ENCODE measurements at regions not wholly inside any gene's neighbourhood (a gene's known extent, or its start where the extent isn't known, plus 50 kb on each side); places are given as distances from the start of the nearest gene placed in this dataset.

DNA sequence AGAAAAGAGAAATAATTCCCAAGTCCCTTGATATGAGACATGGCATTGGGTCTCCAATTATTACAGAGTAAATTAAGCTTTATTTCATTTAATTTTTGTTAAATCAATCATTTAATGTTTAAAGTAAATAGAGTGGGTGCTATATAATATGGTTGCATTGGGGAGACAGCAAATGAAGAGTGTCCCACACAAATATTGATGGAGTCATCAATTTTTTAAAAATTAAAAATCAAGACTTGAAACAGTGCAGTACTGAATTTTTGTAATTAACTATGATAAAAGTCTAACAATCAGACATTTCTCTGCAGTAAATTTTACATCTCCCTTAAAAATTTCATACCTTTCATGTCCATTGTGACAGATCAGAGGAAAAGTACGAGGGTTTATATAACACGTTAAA, 193.9 kb upstream of the ID4 start:
- DNase-seq, result no peak

DNA sequence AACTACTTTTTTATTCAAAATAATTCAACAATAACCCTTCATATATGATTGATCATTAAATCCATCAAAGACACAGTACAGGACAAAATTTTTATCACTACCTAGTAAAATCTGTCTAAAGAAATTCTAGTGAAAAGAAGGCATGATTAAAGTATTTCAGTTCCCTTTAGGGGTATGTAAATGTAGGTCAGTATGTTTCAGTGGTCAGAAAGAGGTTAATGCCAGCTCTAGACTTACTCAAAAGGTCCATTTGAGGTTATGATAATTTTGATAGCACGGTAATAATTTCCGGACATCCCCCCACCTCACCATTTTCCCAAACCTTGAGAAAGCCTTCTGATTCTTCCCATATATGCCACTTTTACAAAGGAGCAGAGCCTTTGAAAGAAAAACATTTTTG, 193.5 kb upstream of the ID4 start:
- no peak for DNase-seq

DNA sequence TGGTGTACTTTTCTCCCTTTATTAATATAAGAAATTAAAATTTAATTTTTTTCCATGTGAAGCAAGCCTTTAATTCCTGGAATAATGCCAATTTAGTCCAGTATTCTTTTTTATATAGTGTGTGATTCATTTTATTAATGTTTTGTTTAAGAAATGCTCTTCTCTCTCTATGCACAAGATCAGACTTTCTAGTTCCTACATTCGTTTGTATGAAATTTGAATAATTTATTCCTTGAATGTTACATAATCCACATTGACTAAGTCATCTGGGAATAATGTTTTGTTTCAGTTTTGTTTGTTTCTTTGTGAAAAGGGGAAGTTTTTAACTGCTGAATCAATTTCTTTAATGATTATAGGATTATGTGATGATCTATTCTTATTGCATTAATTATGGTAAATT, 181.4 kb upstream of the ID4 start:
- DNase-seq, result no peak

DNA sequence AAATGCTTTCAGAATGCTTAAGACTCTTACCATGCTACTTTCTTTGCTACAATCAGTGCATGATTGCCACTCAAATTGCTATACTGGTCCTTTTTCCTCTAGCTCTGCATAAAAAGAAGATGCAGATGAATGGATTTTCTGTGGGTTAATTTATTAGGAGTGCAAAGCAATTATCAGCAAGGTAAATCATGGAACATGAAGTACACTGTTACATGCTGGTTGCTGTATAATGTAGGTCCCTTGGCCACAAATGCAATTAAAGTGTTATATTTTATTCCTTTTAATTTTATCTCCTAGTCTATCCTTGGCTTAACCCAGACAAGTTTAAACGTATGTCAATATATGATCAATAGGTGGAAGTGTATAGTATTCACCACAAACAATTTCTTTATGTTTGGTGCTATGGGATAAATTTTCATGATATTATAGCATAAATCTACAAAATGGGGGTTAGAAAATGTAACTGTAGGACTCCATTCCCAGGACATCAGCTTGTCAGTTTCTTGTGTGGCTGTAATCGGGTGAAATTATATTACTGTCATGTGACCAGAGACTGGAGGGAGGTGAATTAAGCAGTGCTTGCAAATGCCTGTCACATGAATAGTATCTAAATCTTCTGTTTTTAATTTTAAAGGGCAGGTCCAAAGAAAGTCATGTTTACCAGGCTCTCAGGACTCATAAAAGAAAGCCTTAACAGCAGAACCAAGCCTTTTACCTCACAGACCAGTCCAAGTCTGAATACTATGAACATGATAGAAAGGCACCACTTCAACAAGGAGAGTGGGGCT, 176.9 kb upstream of the ID4 start:
- DNase-seq, result no peak

DNA sequence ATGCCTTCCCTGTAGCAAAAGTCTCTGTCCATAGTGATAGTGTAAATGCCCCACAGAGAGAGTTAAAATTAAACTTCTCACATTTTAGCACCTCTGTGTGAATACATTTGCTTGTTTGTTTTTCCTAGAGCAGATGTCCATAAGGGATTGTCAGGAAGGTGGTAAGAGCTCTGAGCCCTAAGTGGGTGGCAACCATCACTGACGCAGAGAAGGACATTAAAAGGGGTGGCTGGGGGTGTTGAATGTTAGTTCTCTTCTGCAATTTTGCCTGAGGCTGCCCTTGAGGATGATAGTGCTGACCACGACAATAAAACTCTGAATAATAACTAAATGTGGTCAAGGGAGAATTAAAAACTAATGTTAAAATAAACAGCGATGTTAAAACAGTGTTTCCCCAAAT, 174.3 kb upstream of the ID4 start:
- no peak for DNase-seq

DNA sequence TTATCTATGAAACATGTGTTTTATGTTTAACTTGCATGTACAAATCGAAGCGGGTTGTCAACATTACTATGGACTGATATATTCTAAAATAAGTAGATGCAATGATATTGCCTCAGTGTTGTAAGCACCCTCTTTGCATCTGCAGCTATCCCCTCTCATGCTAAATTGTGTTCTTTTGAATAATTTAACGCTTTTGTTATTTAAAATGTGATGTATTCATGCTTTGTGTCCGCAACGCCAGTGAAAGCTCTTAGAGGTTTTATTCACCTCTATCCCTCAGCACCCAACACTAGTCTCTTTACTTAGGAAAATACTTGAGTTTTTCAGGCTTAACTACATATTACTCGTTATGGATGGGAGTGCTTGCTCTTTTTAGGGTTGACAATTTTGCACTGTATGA, 173.7 kb upstream of the ID4 start:
- no peak for DNase-seq

DNA sequence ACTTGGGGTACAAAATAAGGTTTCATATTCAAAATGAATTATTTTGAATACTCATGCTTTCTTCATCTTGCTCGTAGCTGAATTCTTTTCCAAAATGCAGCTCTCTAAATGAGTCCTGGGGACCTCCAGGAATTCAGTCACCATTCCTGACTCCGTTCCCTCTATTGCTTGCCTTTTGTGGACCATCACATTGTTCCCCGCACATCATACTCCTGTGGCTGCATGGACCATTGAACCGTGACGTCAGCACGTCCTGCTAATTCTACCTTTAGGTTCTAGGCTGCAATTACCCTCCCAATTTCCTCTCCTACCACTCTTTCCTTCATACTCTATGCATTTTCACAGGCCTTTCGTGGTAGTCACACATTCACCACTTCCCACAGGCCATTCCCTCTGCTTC, 173.1 kb upstream of the ID4 start:
- no peak for DNase-seq

DNA sequence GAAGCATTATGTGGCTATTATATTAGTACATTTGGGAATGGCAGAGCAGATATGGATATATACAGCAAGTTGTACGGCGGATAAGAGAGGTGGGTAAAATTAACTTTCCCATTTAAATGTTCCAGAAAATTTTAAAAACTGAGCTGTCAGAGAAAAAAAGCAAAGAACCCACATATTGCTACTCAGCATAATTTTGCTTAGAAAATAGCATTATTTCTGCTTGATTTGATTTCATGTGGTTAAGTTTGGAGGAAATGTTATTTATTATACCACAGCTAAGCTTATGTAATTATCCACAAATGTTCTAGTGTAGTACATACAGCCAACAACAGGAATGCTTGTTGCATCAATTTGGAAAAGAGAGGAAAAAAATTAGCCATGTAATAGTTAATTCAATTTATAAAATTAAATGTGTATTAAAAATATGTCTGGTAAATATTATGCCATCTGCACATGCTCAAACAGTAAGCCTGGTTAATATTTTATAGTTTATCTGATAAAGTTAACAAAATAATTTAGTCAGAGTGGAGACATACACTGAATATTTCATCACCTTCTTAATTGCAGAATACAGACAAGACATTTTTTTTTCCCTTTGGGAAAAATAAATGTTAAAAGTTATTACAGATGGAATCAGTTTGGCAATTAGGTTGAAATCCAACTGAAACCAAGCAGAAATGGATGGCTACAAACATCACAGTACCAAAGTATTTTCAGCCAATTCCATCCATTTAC, 172.1 kb upstream of the ID4 start:
- DNase-seq, result no peak

DNA sequence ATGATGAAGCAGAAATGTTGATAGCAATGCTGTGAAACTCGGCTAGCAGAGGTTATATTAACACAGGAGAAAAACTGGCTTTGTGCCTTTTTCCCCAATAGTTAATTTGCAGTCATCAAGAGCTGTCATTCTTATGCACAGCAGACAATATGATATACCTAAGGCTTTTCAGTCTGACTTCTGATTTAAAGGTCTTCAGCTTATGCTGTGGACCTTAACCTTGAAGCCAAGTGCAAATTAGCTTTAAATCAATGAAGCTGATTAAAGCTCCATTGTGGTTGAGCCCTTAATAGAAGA, 171.6 kb upstream of the ID4 start:
- DNase-seq, result no peak

DNA sequence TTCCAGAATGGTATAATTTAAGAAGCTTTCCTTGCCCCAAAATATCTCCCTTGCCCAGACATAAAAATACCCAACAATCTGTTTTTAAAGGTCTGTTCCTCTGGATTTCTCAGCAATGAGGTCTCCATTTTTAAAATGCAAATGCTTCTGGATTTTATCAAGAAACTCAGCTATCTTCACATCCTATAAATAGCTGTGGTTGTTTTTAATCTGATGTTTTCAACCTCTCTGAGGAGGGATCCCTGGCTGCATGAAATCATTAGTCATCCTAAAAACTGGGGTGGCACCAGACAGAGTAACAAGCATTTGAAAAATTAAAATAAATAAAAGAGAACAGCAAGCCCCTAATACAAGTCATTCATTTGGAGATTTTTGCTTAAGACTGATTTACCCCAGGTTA, 168.5 kb upstream of the ID4 start:
- no peak for DNase-seq

DNA sequence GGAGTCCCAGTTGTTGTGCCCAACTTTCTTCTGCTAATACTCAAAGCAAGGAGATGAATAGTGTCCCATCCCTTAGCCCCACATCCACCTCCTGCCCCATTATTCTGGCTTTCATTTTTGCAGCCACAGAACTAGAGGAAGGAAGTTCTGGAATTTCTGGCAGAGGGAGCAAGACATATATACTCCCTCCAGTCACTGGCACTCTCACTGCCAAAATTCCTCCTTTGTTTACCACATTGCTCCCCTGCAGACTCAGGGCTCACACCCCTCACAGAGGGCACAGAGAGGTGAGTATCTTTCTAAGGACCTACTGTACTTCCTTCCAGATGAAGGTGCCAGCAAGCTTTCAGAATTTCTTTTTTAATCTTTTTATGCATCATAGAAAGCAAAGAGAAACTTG, 168.0 kb upstream of the ID4 start:
- DNase-seq, result no peak

DNA sequence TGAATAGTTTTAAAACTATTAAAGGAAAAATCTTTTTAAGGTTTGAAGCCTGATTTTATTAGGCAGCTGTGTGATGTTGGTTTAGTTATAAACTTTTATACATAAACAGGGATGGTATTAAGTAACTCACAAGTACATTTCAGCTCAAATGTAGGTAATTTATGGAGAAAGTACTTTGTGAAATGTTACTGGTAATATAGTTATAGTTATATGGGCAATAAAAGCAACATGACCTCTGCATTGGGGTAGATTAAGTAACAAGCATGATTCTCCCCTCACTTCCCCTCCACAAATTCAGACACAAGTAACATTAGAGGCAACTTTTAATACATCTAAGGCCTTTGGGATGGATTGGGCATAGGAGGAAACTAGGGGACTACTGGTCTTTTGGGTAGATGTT, 154.3 kb upstream of the ID4 start:
- DNase-seq, result no peak

DNA sequence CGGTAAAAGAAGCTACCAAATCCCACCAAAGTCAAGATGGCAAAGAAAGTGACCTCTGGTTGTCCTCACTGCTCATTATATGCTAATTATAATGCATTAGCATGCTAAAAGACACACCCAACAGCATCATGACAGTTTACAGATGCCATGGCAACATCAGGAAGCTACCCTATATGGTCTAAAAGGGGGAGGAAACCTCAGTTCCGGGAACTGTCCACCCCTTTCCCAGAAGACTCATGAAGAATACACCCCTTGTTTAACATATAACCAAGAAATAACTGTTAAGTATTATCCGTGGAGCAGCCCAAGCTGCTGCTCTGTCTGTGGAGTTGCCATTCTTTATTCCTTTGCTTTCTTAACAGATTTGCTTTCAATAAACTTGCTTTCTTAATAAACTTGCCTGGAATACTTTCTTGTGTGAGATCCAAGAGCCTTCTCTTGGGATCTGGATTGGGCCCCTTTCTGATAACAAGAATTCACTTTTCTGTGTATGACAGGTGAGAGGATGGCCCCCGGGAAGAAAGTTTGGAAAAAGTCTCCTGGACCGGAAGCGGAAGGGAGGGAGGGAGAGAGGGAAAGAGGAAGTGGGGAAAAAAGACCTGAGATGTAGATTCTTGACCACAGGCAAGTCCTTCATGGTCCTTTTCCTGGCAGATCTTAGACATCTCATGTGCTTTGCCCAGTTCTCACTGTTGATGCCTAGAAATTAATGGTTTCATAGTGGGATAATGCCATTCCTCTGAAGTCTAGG, 146.7 kb upstream of the ID4 start:
- DNase-seq, result no peak

DNA sequence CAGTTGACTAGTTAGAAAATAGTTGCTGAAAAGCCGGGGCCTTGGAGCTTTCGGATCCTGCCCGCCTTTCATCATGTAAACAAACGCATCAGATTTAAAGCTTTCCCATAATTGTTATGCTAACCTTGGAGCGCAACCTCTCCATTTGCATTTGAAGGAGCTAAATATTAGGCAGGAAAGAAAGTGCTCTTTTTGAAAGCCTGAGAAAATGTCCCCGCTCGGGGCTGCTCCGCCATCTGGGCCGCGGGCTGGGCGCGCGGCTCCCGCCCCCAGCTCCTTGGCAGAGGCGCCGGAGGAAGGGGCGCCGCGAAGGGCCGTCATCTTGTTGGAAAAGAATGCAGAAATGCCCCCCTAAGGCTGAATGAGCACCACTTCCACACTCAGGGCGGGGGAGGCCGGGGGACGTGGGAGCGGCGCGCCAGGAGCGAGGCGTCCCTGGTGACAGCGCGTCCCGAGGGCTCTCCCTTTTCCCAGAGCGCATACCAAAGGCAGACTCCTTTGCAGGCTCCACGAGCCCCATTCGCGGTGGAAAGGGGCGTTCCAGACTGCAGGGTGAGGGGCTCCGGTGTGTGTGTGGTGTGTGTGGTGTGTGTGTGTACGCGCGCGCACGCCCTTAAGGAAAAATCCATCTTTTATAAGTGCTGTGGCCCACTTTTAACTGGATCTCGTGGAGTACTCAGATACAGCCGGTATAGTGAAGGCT, 145.6 kb upstream of the ID4 start:
- DNase-seq, result no peak

DNA sequence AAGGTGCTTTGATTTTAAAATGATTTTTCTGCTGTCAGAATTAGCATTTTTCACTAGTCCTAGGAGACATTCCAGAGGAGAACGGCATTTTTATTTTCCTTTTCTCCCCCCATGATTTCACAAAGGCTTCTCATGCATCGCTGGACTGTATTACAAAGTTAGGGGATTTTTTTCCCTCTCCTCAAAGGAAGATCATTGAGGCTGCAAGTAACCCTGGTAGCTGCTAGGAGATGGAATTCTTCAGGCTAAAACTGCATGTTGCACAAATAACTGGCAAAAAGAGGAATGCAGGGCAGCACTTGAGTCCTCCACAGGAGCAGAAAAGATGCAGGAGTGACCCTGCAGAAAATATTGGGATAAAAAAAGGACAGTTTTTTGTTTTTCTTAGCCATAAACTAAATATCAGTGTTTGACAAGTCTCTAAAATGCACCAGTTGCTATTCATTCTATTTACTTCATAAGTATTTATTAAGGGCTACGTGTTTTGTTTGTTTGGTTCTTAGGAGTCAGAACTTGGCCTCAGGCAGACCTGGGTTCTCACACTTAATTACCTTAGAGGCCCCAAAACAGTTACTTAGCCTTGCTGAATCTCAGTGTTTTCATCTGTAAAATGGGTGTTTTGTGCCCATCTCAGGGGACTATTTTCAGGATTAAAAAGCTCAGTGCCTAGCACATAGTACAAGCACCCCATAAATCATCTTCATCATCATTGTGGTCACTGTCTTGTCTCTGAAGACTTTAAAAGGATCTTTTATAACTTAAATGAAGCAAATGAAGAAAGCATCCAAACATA, 144.5 kb upstream of the ID4 start:
- no peak for DNase-seq

DNA sequence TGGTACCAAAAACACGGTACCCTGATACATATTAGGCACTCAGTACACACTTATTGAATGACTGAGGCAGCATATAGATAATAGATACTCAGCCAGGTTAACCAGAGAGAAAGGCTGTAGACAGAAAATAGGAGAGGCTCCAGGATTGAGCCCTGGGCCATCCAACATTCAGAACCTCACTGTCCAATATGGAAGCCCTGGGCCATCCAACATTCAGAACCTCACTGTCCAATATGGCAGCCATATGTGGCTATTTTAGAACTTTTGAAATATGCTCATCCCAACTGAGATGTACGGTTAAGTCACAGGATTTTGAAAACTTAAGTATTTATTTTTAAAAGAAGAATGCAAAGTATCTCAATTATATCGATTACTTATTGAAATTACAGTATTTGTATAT, 142.5 kb upstream of the ID4 start:
- DNase-seq, result no peak

DNA sequence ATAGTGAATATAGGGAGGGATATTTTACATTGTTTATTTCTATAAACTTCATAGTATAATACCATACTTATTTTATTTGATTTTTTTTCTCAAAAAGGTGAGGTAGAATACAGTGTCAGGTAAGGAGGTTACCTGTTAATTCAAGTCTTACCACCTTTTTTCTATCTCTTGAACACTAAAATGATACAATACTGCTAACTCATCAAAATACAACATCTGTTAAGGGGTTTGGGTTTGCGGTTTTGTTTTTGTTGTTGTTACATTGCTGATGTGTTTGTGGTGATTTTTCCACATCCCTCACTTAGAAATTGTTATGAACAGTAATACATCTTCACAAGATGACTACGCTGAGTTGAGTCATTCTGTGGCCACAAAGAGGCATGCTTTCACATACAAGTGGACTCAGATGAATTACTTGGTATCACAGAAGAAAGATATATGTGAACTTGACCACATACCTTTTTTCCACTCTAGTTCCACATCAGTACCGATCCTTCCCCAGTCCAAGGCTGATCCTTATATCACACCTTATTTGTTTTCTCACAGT, 139.4 kb upstream of the ID4 start:
- DNase-seq, result no peak

DNA sequence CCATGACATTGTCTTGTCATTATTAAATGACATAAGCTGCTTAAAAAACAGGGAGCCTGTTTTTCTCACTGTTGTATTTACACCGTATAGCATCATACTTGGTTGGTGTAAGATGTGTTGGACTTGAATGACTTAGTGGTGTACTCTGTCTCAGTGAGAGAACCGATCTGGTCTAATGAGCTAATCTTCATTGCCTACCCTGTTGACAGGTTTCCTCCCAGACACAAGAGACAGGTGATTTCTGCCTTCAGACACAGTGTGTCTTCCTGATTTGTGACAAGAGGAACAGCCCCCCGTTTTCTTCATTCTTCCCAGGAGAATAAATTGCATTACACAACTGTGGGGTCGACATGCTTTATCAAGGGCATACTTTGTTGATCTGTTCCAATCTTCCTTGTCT, 137.2 kb upstream of the ID4 start:
- DNase-seq, result no peak

DNA sequence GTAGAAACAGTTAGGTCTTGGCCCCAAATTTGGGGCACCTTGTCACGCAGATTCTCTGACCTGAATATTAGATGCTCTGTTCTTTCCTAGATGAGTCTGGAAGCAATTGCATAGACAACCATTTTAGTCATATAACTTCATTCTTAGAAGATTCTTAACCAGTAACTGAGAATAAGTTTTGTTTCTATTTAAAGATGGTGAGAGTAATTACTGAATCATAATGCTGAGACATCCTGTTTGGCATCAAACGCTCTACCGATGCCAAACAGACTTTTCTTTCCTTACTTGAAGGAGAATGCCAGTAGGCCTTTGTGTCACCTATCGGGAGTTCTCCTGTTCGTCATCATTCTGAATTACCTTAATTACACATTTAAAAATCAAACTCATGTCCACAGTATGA, 131.6 kb upstream of the ID4 start:
- no peak for DNase-seq

DNA sequence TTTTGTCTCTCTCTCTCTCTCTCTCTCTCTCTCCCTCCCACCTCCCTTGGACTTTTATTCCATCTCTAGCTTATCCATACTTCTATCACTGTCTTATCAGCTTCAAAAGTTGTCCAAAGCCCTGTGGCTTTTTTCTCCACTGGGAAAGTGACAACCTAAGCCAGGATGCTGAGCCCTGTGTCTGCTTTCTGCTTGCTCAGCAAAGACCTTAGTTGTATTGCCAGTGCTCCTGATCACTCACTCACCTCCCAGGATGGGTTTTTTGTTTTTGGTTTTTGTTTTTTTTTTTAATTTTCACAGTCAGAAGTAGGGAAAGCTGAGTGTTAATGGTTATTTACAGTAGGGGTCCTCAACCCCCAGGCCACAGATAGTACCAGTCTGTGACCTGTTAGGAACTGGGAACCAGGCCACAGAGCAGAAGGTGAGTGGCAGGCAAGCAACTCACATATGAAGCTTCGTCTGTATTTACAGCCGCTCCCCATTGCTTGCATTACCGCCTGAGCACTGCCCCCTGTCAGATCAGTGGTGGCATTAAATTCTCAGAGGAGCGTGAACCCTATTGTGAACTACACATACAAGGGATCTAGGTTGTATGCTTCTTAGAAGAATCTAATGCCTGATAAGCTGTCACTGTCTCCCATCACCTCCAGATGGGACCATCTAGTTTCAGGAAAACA, 125.0 kb upstream of the ID4 start:
- DNase-seq, result no peak

DNA sequence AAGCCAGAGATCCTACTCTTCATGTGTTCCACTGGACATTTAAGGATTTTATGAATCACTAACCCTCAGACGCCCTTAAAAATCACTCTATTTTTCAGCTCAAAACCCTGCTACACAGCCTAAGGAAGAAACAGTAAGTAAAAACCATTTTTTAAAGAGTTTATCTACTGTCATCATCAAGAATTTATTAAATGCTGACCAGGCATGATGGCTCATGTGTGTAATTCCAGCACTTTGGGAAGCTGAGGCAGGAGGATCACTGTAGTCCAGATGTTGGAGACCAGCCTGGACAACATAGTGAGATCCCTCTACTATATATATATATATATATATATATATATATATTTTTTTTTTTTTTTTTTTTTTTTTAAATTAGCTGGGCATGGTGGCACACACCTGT, 124.2 kb upstream of the ID4 start:
- DNase-seq, result no peak

DNA sequence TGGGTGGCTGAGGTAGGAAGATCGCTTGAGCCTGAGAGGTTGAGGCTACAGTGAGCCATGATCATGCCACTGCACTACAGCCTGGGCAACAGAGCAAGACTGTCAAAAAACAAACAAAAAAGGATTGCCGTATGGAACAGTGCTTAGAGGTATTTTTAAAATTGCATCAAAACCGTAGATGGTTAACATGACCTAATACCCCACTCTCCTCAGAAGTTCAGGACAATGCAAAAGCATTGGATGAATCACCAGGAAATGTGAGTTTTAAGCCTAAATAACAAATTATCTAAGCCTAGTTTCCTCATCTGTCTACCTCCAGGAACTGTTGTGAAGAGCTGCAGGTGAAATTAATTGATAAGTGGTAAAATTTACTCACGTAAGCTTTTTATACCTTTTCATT, 123.8 kb upstream of the ID4 start:
- no peak for DNase-seq
